OCI-LY7 (cell line): ENCODE measurements at regions not wholly inside any gene's neighbourhood (a gene's known extent, or its start where the extent isn't known, plus 50 kb on each side); places are given as distances from the start of the nearest gene placed in this dataset.

Source experiments
- EZH2phosphoT487 ChIP-seq: fragments of 200-600 bp; sonication (generic); IDR thresholded peaks from 2 replicates; pipeline ENCODE4 v1.6.1; 2018; ENCODE audit warnings: low read depth, borderline replicate concordance, mild to moderate bottlenecking, mixed run types, antibody characterized with exemption, low read length, moderate library complexity, mixed read lengths
- TF ChIP-seq, protein P1 (sequence below): fragments of 200-600 bp; sonication (generic); conservative IDR thresholded peaks from 2 replicates; pipeline ENCODE4 v1.5.1; 2014; ENCODE audit warnings: mild to moderate bottlenecking, antibody characterized with exemption, low read length, moderate library complexity, mixed read lengths

DNA sequence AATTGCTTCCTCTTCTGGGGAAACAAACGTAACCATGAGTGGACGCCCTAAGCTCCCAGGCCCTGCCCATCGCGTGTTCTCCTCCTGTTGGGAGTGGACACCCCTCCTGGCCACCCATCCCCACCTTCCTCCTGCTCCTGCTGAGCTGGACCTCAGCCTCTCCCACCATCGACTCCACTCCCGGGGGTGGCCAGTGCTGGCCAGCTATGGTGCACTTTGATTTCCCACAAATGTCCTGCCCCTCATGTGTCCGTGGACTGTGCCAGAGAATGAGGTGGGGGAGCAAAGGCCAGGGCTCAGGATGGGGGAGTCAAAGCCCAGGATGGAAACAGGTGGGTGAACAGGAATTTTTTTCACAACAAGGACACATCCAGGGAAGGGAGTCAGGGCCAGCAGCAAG lies 62.8 kb downstream of the MED10 start:
- TF ChIP-seq, protein P1, sequence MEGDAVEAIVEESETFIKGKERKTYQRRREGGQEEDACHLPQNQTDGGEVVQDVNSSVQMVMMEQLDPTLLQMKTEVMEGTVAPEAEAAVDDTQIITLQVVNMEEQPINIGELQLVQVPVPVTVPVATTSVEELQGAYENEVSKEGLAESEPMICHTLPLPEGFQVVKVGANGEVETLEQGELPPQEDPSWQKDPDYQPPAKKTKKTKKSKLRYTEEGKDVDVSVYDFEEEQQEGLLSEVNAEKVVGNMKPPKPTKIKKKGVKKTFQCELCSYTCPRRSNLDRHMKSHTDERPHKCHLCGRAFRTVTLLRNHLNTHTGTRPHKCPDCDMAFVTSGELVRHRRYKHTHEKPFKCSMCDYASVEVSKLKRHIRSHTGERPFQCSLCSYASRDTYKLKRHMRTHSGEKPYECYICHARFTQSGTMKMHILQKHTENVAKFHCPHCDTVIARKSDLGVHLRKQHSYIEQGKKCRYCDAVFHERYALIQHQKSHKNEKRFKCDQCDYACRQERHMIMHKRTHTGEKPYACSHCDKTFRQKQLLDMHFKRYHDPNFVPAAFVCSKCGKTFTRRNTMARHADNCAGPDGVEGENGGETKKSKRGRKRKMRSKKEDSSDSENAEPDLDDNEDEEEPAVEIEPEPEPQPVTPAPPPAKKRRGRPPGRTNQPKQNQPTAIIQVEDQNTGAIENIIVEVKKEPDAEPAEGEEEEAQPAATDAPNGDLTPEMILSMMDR, result no peak
- no peak for TF ChIP-seq EZH2phosphoT487
